GM18867 (cell line): ENCODE measurements at regions not wholly inside any gene's neighbourhood (a gene's known extent, or its start where the extent isn't known, plus 50 kb on each side); places are given as distances from the start of the nearest gene placed in this dataset.
A peak's percentile ranks its signal among the peaks of the same experiment; 100 is the strongest.

ENCODE experiments used
- ATAC-seq: cut with Tn5 transposase; IDR thresholded peaks from one replicate; pipeline ENCODE4 v1.9.1; 2021; ENCODE audit warnings: mild to moderate bottlenecking, moderate library complexity; ENCODE audit not compliant: unreplicated experiment

DNA sequence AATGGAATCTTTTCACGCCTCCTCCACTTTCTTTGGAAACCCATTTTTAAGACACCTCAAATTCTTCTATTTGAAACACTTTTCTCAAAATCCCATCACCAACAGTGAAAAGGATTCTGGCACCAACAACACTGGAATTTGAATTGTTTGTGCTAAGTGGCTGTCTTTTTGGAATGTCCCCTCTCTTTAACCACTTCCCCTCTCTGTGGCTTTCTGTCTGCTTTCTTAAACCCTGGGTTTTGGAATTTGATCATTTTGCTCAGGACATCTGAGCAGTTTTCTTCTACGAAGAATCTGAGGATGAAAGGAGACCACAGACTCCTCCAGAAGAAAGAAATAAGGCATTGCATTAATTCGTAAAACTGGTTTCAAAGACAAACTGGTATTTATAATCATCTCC lies 89.0 kb downstream of the MXRA5 start:
- ATAC-seq, result no peak

DNA sequence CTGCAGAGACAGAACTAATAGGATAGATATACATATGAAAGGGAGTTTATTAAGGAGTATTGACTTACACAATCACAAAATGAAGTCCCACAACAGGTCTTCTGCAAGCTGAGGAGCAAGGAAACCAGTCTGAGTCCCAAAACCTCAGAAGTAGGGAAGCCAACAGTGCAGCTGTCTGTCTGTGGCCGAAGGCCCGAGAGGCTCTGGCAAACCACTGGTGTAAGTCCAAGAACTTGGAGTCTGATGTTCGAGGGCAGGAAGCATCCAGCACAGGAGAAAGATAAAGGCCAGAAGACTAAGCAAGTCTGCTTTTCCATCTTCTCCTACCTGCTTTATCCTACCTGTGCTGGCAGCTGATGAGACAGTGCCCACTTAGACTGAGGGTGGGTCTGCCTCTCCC lies 89.6 kb downstream of the MXRA5 start:
- ATAC-seq, result no peak

DNA sequence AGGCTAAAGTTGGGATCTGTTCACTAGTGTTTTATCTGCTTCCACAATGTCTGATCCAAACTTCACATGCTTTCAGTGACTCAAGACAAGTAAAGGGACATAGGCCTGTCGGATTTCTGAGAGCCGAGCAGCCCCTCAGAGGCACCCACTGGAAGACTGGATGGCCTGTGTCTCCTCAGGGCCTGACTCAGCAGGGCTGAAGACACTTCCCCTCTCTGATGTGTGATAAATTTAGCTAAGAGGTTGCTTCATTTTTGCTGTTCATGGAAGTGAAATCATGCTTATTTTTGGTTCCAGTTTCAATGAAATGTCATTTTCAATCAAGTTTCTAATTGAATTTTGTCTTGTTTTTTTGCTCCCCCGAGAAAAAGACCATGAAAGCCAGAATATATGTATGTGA lies 93.7 kb downstream of the MXRA5 start:
- peak; percentile 93 for ATAC-seq

DNA sequence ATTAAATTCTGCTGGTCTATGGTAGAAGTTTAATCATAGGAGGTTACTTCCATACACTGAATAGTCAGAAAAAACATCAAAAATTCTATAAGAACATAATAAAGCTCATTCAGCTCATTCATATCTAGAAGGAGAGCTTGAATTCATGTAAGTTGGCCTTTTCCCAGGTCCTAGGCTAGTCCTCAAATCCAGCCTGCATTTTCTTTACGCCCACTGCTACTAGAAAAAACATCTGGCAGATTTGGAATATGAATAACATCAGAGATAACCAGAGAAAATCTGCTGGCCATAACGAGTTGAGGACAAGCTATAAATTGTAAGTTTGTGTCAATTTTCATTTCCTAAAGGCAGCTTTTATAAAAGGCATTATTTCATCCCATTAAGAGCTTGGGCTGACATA lies 95.5 kb downstream of the MXRA5 start:
- ATAC-seq, result no peak

DNA sequence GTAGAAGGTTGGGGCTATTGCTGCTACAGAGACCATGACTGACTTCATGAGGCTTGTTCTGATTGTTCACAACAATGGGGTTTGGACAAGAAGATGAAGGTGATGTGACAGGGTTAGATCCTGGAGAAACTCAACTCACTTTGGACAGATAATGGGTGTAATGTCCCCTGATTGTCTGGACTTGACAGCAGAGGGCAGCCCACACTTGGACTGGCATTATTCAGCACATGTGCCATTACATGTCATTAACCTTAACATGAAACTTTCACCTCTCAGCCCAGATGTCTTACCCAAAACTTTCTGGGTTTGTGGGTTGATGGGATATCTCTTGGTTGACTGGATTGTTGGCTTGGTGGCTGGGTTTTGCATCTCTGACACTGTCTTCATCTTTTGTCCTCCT lies 101.5 kb downstream of the MXRA5 start:
- peak; percentile 54 for ATAC-seq

DNA sequence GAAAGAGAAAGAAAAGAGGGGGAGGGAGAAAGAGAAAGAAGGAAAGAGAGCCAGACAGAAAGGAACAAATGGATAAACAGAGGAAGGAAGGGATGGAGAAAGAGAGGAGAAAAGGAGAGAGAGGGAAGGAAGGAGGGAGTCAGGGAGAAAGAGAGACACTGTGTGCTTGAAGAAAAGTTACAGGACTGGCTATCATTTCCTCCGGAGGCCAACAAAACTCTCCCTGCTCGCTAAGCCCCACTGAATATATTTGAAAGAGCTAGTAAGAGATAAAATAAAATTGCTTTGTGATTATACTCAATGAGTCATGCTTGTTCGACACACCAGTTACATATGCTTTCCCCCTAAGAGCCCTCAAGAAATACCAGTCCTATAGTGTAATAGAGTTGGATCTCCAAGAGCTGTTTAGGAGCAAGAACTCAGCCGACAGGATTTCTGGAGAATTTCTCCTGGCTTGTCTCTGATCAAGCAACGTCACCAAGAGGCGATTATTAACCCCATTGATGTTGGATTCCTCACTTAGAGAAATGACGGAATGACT lies 102.2 kb downstream of the MXRA5 start:
- ATAC-seq, result no peak

DNA sequence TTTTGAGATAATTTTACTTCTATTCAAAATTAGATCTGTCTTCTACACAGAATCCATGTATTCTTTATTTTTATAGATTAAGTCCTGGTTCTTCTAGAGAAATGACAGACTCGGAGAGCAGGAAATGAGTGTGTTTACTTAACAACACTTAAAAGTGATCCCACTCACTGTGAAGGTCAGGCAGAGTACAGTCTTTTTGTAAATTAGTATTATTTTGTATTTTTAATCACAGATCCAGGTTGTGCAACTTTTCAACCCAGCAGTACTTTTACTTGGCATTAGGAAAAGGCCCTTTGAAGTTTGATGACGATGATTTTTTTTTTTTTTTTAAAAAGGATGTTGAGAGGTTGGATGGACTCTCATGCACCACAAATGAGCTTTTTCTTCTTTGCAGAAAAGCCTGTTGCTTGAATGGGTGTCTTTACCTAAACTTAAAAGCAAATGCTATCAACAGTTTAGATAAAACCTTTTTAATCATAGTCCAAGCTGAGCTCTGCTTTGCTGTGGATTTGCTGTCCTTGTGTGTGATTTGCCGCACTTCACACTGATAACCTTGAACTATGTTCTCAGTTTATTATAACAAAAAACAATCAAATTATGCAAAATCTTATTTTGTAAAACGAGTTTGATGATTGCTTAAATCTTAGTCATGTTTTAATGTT lies 114.1 kb downstream of the MXRA5 start:
- ATAC-seq, result no peak

DNA sequence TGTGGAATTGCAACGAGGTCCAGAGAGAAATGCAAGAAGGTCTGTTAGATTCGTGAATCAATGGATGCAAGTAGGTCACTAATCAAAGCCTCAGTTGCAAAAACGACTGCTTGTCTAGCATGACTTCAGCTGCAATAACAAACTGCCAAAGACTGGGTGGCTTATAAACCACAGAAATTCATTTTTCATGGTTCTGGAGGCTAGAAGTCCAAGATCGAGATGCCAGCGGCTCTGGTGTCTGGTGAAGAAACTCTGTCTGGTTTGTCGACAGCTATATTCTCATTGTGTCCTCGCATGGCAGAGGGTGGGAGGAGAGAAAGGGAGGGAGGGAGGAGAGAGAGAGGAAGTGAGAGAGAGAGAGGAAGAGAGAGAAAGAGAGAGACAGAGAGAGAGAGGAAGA lies 114.7 kb downstream of the MXRA5 start:
- no peak for ATAC-seq

DNA sequence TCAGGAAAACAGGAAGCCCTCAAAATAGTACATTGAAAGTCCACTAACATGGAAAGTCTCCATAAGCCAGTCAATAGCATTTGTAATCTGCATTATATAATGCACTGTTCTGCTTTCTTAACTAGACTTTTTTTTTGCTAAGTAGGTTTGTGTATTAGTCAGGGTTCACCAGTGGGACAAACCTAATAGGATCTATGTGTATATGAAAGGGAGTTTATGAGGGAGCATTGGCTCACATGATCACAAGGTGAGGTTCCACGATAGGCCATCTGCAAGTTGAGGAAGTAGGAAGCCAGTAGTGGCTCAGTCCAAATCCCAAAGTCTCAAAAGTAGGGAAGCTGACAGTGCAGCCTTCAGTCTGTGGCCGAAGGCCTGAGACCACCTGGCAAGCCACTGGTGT lies 116.0 kb downstream of the MXRA5 start:
- ATAC-seq, result no peak

DNA sequence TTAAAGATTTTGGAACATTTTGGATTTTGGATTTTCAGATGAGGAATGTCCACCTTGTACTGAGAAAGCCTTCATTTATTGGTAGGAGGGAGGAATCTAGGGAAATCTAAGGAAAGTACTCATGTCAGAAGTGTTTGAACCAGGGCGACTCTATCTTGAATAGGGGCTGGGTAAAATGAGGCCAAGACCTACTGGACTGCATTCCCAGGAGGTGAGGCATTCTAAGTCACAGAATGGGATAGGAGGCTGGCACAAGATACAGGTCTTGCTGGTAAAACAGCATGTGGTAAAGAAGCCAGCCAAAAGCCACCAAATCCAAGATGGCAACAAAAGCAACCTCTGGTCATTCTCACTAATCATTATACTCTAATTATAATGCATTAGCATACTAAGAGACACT lies 118.9 kb downstream of the MXRA5 start:
- no peak for ATAC-seq

DNA sequence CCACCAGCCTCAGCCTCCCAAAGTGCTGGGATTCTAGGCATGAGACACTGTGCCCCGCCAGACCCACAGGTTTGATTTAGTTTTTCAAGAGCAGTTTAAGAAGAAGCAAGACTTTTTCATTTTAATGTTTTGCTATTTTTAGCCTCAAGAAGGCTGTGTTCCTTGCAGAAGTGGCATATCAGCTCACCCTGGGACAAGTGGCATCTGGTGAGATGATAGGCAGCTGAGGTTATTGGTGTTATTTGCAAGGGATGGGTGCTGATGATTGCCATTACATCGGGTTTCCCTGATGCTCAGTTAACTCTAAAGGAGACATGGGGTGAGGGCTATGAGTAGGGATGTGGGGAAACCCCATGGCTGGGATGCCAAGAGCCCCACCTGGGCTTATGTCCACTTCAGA lies 120.4 kb downstream of the MXRA5 start:
- no peak for ATAC-seq

DNA sequence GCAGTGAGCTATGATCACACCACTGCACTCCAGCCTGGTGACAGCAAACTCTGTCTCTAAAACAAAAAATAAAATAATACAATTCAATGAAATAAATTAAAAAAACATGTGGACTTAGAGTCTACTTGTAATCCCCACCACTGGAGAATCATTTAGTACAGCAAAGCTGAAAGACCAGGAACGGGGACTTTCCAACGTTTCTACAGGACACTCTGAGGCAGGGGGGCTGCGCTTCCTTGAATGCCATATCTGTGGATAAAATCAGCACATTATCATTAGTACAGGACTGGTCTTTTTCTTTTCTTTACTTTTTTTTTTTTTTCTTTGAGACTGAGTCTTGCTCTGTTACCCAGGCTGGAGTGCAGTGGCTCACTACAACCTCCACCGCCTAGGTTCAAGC lies 124.8 kb downstream of the MXRA5 start:
- no peak for ATAC-seq

DNA sequence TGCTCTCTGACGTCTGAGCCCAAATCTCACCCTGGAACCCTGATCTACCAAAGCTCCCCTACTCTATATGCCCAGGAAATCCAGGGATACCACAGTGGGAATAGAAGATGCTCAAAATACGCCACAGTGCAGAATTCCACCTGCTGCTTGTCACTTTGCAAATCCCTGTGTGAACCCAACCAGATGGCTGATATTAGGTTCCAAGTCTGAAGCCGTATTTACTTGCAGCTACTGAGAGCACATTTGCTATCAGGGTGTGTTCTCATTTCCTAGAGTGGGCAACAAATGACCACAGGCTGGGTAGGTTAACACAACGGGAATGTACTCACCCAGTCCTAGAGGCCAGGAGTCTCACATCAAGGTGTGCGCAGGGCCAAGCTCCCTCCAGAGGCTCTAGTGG lies 126.8 kb downstream of the MXRA5 start:
- no peak for ATAC-seq

DNA sequence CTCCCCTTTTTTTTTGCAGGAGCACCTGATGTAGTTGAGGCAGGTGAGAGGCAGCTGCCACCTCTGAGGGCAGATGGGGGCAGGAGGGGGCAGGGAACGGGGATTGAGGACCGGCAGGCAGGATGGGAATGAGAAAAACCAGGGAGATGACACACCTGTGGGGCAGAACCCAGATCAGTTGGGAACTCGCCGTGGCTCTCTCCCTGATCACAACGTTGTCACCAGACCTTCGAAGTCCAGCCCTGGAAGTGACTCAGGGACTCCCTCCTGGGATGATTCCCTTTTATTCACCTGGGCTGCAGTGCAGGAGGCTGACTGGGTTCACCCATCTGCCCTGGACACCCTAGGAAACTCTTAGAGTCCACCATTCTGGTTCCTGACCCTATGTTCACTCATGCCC lies 127.2 kb downstream of the MXRA5 start:
- no peak for ATAC-seq

DNA sequence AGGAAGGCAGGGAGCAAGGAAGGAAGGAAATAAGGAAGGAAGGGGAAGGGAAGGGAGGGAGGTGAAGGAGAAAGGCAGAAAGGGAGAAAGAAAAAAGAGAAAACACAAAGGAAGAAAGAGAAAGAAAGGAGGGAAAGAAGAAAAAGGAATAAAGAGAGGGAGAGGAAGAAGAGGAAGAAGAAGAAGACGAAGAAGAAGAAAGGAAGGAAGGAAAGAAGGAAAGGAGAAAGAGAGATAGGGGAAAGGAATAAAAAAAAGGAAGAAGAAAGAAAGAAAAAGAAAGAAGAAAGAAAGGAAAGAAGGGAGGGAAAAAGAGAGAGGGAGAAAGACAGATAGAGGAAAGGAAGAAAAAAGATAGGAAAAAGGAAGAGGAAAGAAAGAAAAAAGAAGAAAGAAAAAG lies 128.0 kb downstream of the MXRA5 start:
- ATAC-seq, result no peak

DNA sequence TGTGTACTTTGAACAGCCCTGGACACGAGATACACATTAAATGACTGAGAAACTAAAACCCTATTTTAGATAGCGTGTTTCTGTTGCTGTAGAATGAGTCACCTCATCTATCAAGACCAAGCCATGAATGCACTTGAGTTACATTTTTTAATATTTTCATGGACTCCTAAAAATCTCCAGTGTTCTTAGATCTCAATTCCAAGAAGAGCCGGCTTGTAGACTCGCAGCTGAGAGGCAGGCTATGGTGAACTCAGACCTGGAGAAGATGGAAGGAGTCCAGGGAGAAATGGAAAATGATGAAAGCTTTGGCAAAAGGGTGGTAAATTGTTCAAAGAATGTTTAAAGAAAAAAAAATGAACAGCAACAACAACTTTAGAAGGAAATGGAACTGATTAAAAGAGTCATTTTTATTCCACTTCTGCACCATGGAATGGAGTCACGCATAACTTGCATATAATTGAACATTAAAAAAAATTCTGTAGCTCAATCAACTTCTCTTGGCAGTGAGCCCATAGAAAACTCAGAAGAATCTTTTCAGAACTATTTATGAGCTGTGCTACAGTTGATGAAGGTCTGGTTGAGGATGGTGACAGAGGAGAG lies 129.8 kb downstream of the MXRA5 start:
- ATAC-seq, result no peak

DNA sequence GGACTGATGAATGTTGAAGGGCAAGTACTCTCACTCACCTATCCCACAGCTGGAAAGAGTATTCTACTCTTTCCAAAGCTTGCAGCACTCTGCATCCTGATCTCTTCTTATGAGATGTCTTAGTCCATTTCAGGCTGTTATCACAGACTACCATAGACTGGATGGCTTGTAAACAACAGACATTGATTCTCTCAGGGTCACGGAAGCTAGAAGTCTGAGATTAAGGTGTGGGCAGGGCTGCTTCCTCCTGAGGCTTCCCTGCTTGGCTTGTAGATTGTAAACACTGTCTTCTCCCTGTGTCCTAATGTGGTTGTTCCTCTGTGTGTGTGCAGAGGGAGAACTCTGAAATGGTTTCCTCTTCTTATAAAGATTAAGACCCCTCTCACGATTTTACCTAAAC lies 131.2 kb downstream of the MXRA5 start:
- no peak for ATAC-seq

DNA sequence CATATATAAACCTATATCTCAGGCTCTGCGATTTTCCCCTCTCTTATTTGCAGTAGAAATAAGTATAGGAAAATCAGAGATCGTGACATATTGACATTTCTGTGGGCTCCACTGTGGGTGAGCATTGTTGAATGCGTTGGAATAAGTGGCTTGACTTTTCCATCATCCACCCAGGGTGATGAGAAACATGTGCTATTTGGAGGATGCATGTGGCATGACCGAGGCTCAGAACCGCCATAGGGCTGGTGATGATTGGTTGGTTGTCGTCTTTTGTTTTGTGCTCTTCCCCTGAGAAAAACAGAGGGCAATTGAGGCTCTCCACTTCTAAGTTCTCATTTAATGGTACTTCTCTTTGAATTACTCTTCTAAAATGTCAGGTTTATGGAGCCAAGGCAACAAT lies 140.1 kb downstream of the MXRA5 start:
- no peak for ATAC-seq

DNA sequence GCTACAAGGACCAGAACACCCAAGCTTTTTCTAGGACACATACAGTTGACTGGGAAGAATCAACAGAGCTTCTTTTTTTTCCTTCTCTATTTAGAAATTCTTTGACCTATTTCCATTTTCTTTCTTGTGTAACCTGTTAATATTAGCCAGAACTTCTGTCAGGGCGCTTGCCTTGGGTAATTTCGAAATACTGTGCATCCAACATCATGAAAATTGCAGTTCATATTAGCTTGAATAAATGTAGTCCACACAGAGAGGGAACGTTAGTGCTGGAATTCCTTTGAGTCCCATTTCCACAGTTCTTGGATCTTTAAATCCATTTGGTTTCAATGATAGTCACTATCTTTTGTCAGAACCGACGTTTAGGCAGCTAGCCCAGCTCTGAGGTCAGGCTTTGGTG lies 141.8 kb downstream of the MXRA5 start:
- no peak for ATAC-seq

DNA sequence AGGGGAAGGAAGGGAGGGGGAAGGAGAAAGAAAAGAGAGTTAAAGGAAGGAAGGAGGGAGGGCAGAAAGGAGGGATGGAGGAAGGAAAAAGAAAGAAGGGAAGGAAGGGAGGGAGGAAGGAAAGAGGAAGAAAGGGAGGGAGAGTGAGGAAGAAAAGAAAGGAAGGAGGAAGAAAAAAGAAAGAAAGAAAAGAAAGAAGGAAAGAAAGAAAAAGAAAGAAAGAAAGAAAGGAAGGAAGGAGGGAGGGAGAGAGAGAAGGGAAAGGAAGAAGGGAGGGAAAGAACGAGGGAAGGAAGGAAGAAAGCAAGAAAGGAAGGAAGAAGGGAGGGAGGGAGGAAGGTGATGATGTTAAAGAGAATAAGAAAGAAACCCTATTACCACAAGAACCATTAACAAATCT lies 150.6 kb downstream of the MXRA5 start:
- no peak for ATAC-seq

DNA sequence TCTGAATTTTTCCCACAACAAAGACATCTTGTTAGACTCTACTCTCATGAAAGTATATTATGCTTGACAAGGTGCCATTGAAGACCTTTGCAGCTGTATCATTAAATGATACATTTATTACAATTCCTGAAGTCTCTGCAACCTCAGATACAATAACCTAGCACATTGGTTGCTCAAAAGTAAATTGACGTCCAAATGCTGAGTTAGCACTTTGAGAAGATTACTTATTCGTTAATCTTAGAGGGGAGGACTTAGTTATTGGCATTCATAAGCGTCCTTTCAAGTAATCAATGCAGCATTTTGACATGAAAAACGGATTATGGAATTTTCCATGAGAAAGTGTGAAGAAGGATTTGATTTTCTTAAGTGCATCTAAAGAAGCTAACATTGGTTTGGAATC lies 151.6 kb downstream of the ARSF start:
- ATAC-seq, result no peak

DNA sequence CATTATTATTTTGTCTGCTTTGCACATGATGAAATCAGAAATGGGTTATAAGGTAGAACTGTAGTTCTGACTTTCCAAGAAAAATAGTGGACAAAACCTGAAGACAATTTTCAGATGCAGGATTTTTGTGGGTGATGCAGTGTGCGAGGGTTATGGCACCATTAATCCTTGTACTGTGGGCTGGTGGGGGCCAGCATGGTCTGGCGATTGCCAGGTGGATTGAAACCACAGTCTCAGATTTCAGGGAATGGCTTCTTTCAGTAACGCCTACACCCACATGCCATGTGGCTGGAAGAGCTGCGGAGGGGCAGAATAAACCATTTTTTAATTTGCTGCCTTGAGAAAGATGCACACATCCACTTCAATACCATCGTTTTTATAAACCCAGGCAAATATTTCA lies 150.5 kb downstream of the ARSF start:
- ATAC-seq, result no peak

DNA sequence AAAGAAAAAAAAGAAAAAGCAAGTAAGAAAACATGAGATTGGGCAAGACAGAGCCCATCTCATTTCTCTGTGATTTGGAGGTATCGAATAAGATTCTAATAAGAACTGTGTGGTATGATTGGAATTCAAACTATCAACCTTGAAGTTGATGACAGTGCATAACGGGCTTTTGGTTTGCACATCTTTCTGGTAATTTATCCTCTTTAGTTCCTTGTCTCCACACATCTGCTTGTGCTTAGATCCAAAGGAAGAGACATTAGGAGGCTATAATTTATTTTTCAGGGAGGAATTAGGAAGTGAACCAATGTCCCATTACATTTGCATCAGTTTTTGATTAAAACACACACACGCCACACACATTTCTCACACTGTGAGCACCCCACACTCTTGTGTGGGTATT lies 149.9 kb downstream of the ARSF start:
- no peak for ATAC-seq
